WI38 (cell line): ENCODE measurements at regions not wholly inside any gene's neighbourhood (a gene's known extent, or its start where the extent isn't known, plus 50 kb on each side); places are given as distances from the start of the nearest gene placed in this dataset.
"Not testable (repeated sequence)": the region's sequence is repeated elsewhere in the genome, so short reads cannot be mapped to it uniquely, and the experiment has no call there.

Experiments
- H3K4me3 ChIP-seq: 2 replicates; pipeline ENCODE4 v1.5.1; 2011; ENCODE audit warnings: low read depth, mild to moderate bottlenecking, control low read depth, low read length
- CTCF ChIP-seq: IDR thresholded peaks from 2 replicates; pipeline ENCODE4 v1.5.1; 2012; ENCODE audit warnings: low read depth, mild to moderate bottlenecking, control low read depth, low read length

GRCh38 chr13:70755456-70755855 is 647.2 kb upstream of the KLHL1 start:
- TF ChIP-seq CTCF, result no peak
- H3K4me3 ChIP-seq, result no peak overlapping the region

DNA sequence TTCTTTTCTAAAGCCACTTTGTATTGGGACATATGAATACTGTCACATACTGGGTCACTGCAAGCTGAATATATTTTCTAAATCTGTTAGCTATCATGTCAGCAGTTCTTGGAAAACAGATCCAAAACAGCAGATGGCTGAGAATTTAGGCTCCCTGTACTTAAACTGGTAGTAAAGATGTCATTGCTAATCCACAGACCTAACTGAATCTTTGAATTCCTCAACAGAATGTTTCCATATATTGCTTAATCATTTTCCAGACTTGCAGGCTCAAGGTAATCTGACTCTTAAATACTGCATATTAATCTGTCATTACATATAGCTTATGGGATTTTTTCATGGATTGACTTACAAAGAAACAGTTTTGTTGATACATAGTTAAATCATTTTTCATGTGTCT is 639.0 kb upstream of the KLHL1 start:
- no peak overlapping the region for H3K4me3 ChIP-seq
- no peak for TF ChIP-seq CTCF

DNA sequence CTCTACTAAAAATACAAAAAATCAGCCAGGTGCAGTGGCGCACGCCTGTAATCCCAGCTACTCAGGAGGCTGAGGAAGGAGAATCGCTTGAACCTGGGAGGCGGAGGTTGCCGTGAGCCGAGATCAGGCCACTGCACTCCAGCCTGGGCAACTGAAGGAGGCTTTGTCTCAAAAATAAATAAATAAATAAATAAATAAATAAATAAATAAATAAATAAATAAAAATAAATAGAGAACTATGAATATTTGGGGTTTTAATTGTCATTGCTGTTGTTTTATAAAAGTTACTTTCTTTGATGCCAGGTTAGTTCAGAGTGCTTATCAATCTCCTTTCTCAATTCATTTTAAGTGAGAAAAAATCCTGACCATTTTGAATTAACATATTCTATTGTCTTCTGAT is 638.2 kb upstream of the KLHL1 start:
- H3K4me3 ChIP-seq, result not testable (repeated sequence)

- no peak overlapping the region for H3K4me3 ChIP-seq
- TF ChIP-seq CTCF, result no peak
Measured at GRCh38 chr13:70736622-70737317, 628.5 kb upstream of the KLHL1 start.

- TF ChIP-seq CTCF, result no peak
- no peak overlapping the region for H3K4me3 ChIP-seq
Measured at GRCh38 chr13:70732611-70733010, 624.4 kb upstream of the KLHL1 start.

DNA sequence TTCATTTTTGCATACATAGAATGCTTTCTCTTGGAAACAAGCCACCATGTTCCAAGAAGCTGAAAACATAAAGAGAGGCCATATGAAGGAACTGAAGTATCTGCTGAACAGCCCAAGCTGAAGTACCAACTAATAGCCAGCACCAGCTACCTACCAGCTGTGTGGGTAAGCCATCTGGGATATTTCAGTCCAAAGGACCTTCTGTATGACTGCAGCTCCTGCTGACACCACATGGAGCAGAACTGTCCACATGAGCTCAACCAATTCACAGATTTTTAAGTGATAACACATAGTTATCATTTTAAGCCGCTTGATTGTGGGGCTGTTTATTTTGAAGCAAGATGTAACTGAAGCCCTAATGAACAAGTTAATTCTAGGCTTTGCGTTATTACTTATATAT is 621.1 kb upstream of the KLHL1 start:
- no peak overlapping the region for H3K4me3 ChIP-seq

DNA sequence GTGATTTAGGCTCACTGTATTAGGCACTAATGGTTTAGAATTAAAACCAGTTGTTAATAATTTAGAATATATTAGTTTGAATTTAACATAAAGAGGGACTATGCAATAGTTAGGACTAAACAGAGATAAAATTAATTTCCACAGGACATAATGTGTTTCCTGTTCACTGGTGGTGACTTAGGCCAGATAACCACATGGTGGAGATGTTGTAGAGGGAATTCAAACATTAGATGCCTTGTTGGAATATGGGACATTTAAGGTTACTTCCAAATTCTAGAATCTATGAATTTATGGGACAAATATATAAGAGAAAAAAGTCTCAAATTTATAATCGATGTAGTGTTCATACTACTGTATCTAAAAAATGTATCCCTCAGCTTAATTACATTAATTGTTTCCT is 615.5 kb upstream of the KLHL1 start:
- TF ChIP-seq CTCF, result no peak
- H3K4me3 ChIP-seq, result no peak overlapping the region

More for the DNA sequence above, 621.1 kb upstream of the KLHL1 start:
- TF ChIP-seq CTCF, result no peak

GRCh38 chr13:70720386-70720785 is 612.1 kb upstream of the KLHL1 start:
- no peak for TF ChIP-seq CTCF
- H3K4me3 ChIP-seq, result no peak overlapping the region
